Mesendoderm (in vitro differentiated cells): ENCODE measurements at regions not wholly inside any gene's neighbourhood (a gene's known extent, or its start where the extent isn't known, plus 50 kb on each side); places are given as distances from the start of the nearest gene placed in this dataset.

Source experiments
- DNase-seq: peaks from one replicate; pipeline ENCODE4 v3.0.0; 2013
- H2AK5ac ChIP-seq: 2 replicates; pipeline ENCODE4 v1.6.1; 2013; ENCODE audit warnings: low read length, inconsistent platforms
- H2BK120ac ChIP-seq: 2 replicates; pipeline ENCODE4 v1.6.1; 2013; ENCODE audit warnings: low read depth, mild to moderate bottlenecking, low read length, moderate library complexity, mixed read lengths
- H2BK15ac ChIP-seq: replicated peaks from 2 replicates; pipeline ENCODE4 v1.6.1; 2013; ENCODE audit warnings: low read depth, mild to moderate bottlenecking, moderate library complexity
- H2BK5ac ChIP-seq: 2 replicates; pipeline ENCODE4 v1.6.1; 2013; ENCODE audit warnings: low read length, inconsistent platforms
- H3K18ac ChIP-seq: 2 replicates; pipeline ENCODE4 v1.6.1; 2013; ENCODE audit warnings: mild to moderate bottlenecking, low read length, mixed read lengths
- H3K23ac ChIP-seq: one replicate; pipeline ENCODE4 v1.6.1; 2013; ENCODE audit warnings: low read length
- H3K27ac ChIP-seq: 2 replicates; pipeline ENCODE4 v1.5.1; 2013; ENCODE audit warnings: low read depth, mild to moderate bottlenecking, inconsistent platforms, low read length, moderate library complexity
- H3K27me3 ChIP-seq: 2 replicates; pipeline ENCODE4 v1.6.1; 2013; ENCODE audit warnings: low read length, control low read depth, mild to moderate bottlenecking, inconsistent platforms; ENCODE audit not compliant: insufficient read depth, poor library complexity
- H3K36me3 ChIP-seq: 2 replicates; pipeline ENCODE4 v1.6.1; 2013; ENCODE audit warnings: low read length, inconsistent platforms; ENCODE audit not compliant: control insufficient read depth, insufficient read depth
- H3K4ac ChIP-seq: one replicate; pipeline ENCODE4 v1.6.1; 2013; ENCODE audit warnings: low read depth, mild to moderate bottlenecking, low read length, moderate library complexity
- H3K4me1 ChIP-seq: 2 replicates; pipeline ENCODE4 v1.6.1; 2013; ENCODE audit warnings: low read depth, low read length, inconsistent platforms; ENCODE audit not compliant: control insufficient read depth
- H3K4me2 ChIP-seq: 2 replicates; pipeline ENCODE4 v1.6.1; 2013; ENCODE audit warnings: low read length
- H3K4me3 ChIP-seq: 2 replicates; pipeline ENCODE4 v1.5.1; 2013; ENCODE audit warnings: mild to moderate bottlenecking, low read length
- H3K56ac ChIP-seq: one replicate; pipeline ENCODE4 v1.6.1; 2013; ENCODE audit warnings: low read length
- H3K79me1 ChIP-seq: 2 replicates; pipeline ENCODE4 v1.6.1; 2013; ENCODE audit warnings: low read length, inconsistent platforms
- H3K79me2 ChIP-seq: 2 replicates; pipeline ENCODE4 v1.6.1; 2013; ENCODE audit warnings: mild to moderate bottlenecking, low read length; ENCODE audit not compliant: control insufficient read depth, insufficient read depth
- H3K9ac ChIP-seq: 2 replicates; pipeline ENCODE4 v1.6.1; 2013; ENCODE audit warnings: low read length, inconsistent platforms
- H4K5ac ChIP-seq: one replicate; pipeline ENCODE4 v1.6.1; 2013; ENCODE audit warnings: low read length
- H4K8ac ChIP-seq: one replicate; pipeline ENCODE4 v1.6.1; 2013; ENCODE audit warnings: low read depth, mild to moderate bottlenecking, control low read depth, low read length, moderate library complexity
- WGBS: extraction: QIAGEN DNeasy Blood & Tissue Kit; methylation state at CpG from one replicate; pipeline ENCODE4 v1.1.7; 2013; ENCODE audit warnings: low lambda C conversion rate, missing lambda C conversion rate; ENCODE audit not compliant: insufficient coverage; ENCODE audit errors: extremely low coverage; 5-methylcytosine and 5-hydroxymethylcytosine counted together

- Histone ChIP-seq H3K18ac (no peak overlapping the region), H2BK15ac (no peak overlapping the region), H4K8ac (no peak overlapping the region), H3K23ac (no peak overlapping the region), H2BK120ac (no peak overlapping the region), H3K4me2 (no peak overlapping the region), H3K27ac (no peak overlapping the region), H3K79me1 (no peaks in the 10 kb centered on the region), H3K9ac (no peak overlapping the region), H3K79me2 (no peaks in the 10 kb centered on the region), H2AK5ac (no peak overlapping the region), H3K56ac (no peak overlapping the region), H3K4me1 (no peaks in the 10 kb centered on the region), H3K36me3 (no peaks in the 10 kb centered on the region), H3K27me3 (no peaks in the 10 kb centered on the region), H2BK5ac (no peak overlapping the region), H3K4ac (no peak overlapping the region), H3K4me3 (no peak overlapping the region), H4K5ac (no peak overlapping the region)
- DNase-seq = no peak
- no CpG with 5 or more reads among the region's 2 CpGs for WGBS
Observed at GRCh38 chr18:38867680-38868079, 1302.1 kb upstream of the CELF4 start.

DNA sequence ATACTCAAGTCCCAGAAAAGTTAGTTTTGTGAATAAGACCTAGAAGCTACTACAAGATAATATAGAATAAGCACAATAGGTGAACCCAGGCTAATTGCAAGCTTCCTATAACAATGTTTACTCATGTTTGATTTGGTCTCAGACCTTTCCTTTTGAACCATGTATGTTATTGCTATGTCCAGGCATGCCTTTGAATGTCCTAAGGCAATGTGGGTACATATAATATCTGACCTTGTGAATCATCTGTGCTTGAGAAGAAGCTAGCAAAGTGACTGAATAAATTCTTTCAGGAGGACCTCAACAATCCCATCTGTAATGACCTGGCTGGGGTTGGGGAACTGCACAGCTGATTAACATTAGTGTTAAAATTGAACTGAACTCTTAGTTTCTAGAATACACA, 1285.9 kb upstream of the CELF4 start:
- no peak for DNase-seq
- Histone ChIP-seq H3K4ac (no peak overlapping the region), H2BK5ac (no peak overlapping the region), H3K56ac (no peak overlapping the region), H3K18ac (no peak overlapping the region), H3K27me3 (no peaks in the 10 kb centered on the region), H4K8ac (no peak overlapping the region), H3K4me2 (no peak overlapping the region), H3K79me1 (no peaks in the 10 kb centered on the region), H2BK15ac (no peak overlapping the region), H3K36me3 (no peaks in the 10 kb centered on the region), H3K4me3 (no peak overlapping the region), H4K5ac (no peak overlapping the region), H3K79me2 (no peaks in the 10 kb centered on the region), H3K27ac (no peak overlapping the region), H3K4me1 (no peaks in the 10 kb centered on the region), H3K23ac (no peak overlapping the region), H3K9ac (no peak overlapping the region), H2AK5ac (no peak overlapping the region), H2BK120ac (no peak overlapping the region)

GRCh38 chr18:38847326-38847725, 1281.7 kb upstream of the CELF4 start:
- no peaks in the 10 kb centered on the region for H3K4me1 ChIP-seq
- no peaks in the 10 kb centered on the region for H3K36me3 ChIP-seq
- no peak overlapping the region for H3K4me2 ChIP-seq

GRCh38 chr18:38843291-38843690, 1277.7 kb upstream of the CELF4 start:
- no peaks in the 10 kb centered on the region for H3K36me3 ChIP-seq
- no CpG with 5 or more reads among the region's 2 CpGs for WGBS
- no peak overlapping the region for H3K27ac ChIP-seq
- no peak overlapping the region for H3K4me3 ChIP-seq
- H3K9ac ChIP-seq = no peak overlapping the region
- H3K18ac ChIP-seq = no peak overlapping the region
- no peak overlapping the region for H4K5ac ChIP-seq
- no peak overlapping the region for H2BK120ac ChIP-seq
- no peak overlapping the region for H2BK5ac ChIP-seq
- no peaks in the 10 kb centered on the region for H3K79me2 ChIP-seq
- no peak for DNase-seq
- H2AK5ac ChIP-seq = no peak overlapping the region
- no peak overlapping the region for H3K23ac ChIP-seq
- no peaks in the 10 kb centered on the region for H3K4me1 ChIP-seq
- no peak overlapping the region for H3K4me2 ChIP-seq
- H2BK15ac ChIP-seq = no peak overlapping the region
- no peak overlapping the region for H3K56ac ChIP-seq
- H3K27me3 ChIP-seq = no peaks in the 10 kb centered on the region
- no peaks in the 10 kb centered on the region for H3K79me1 ChIP-seq
- H4K8ac ChIP-seq = no peak overlapping the region
- H3K4ac ChIP-seq = no peak overlapping the region

More at GRCh38 chr18:38847326-38847725, 1281.7 kb upstream of the CELF4 start:
- Histone ChIP-seq H2BK5ac (no peak overlapping the region), H3K4me3 (no peak overlapping the region), H3K27me3 (no peaks in the 10 kb centered on the region), H3K23ac (no peak overlapping the region), H4K8ac (no peak overlapping the region), H3K79me2 (no peaks in the 10 kb centered on the region), H2AK5ac (no peak overlapping the region), H4K5ac (no peak overlapping the region), H3K27ac (no peak overlapping the region), H3K56ac (no peak overlapping the region), H3K9ac (no peak overlapping the region), H3K18ac (no peak overlapping the region), H2BK120ac (no peak overlapping the region), H3K79me1 (no peaks in the 10 kb centered on the region), H2BK15ac (no peak overlapping the region), H3K4ac (no peak overlapping the region)
- no peak for DNase-seq
- WGBS = no CpG with 5 or more reads among the region's 2 CpGs

GRCh38 chr18:38826247-38826646, 1260.6 kb upstream of the CELF4 start:
- no peak overlapping the region for H3K56ac ChIP-seq
- H2BK15ac ChIP-seq = no peak overlapping the region
- H3K4me1 ChIP-seq = no peaks in the 10 kb centered on the region
- H3K79me2 ChIP-seq = no peaks in the 10 kb centered on the region
- no peak overlapping the region for H2AK5ac ChIP-seq
- no peak overlapping the region for H3K27ac ChIP-seq
- H4K5ac ChIP-seq = no peak overlapping the region
- no peak overlapping the region for H3K4me2 ChIP-seq
- H2BK5ac ChIP-seq = no peak overlapping the region
- no peak overlapping the region for H3K4ac ChIP-seq
- H3K27me3 ChIP-seq = no peaks in the 10 kb centered on the region
- no peak overlapping the region for H3K23ac ChIP-seq
- no peak for DNase-seq
- WGBS = no CpG with 5 or more reads among the region's 2 CpGs
- H4K8ac ChIP-seq = no peak overlapping the region
- H3K18ac ChIP-seq = no peak overlapping the region
- H3K79me1 ChIP-seq = no peaks in the 10 kb centered on the region
- H3K4me3 ChIP-seq = no peak overlapping the region
- H3K36me3 ChIP-seq = no peaks in the 10 kb centered on the region
- H3K9ac ChIP-seq = no peak overlapping the region
- H2BK120ac ChIP-seq = no peak overlapping the region

DNA sequence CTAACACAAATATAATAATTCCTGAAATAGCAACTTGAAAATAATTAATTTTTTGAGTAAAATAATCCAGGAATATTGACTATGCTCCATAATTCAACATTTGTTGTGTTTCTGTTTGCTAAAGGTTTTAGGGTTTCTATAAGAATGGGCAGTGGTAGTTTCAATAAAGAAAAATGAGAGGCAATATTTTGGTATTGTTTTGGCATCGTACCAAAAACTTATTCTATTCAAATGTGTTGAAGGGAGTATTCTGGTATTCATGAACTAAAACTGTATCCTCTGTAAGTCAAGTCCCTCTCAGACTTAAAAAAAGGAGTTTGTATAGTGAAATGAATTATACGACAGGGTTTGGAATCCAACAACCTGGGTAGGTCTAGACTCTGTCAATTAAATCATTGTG, 1245.6 kb upstream of the CELF4 start:
- H3K18ac ChIP-seq = no peak overlapping the region
- DNase-seq = no peak
- H3K23ac ChIP-seq = no peak overlapping the region
- H3K9ac ChIP-seq = no peak overlapping the region
- WGBS = no CpG with 5 or more reads among the region's 2 CpGs
- H3K79me2 ChIP-seq = no peaks in the 10 kb centered on the region
- H3K79me1 ChIP-seq = no peaks in the 10 kb centered on the region
- no peak overlapping the region for H4K5ac ChIP-seq
- no peak overlapping the region for H2BK120ac ChIP-seq
- H3K4me1 ChIP-seq = no peaks in the 10 kb centered on the region
- no peak overlapping the region for H3K56ac ChIP-seq
- H3K4me3 ChIP-seq = no peak overlapping the region
- H2BK15ac ChIP-seq = no peak overlapping the region
- no peak overlapping the region for H3K4ac ChIP-seq
- no peak overlapping the region for H2BK5ac ChIP-seq
- no peak overlapping the region for H3K4me2 ChIP-seq
- H3K27me3 ChIP-seq = no peaks in the 10 kb centered on the region
- no peak overlapping the region for H4K8ac ChIP-seq
- no peak overlapping the region for H2AK5ac ChIP-seq
- no peaks in the 10 kb centered on the region for H3K36me3 ChIP-seq
- no peak overlapping the region for H3K27ac ChIP-seq
